HG02588 (cell line): ENCODE measurements at regions not wholly inside any gene's neighbourhood (a gene's known extent, or its start where the extent isn't known, plus 50 kb on each side); places are given as distances from the start of the nearest gene placed in this dataset.
A peak's percentile ranks its signal among the peaks of the same experiment; 100 is the strongest.
"Not testable (repeated sequence)": the region's sequence is repeated elsewhere in the genome, so short reads cannot be mapped to it uniquely, and the experiment has no call there.

Source experiments
- ATAC-seq: cut with Tn5 transposase; IDR thresholded peaks from one replicate; pipeline ENCODE4 v1.9.1; 2021; ENCODE audit warnings: mild to moderate bottlenecking, moderate library complexity; ENCODE audit not compliant: unreplicated experiment

GRCh38 chr2:104904889-104905288 is 51.0 kb downstream of the POU3F3 start:
- ATAC-seq, result no peak

DNA sequence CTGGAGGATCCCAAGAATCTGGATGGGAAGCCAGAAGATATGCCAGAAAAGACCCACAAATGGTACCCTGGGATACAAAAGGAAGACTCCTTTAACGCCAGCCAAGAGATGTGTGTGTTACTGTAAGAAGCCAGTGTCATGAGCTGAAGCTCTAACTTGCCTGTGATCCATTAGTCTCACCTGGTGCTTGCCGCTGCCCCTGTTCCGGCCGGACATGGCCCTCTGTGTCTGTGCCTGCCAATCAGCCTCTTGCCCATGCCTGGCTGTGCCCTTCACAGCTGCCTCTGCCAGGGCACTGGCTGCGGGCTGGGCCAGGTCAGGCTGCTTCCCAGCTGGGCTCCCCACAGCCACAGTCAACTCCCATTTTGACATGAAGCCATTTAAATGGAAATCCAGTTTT is 55.4 kb downstream of the POU3F3 start:
- ATAC-seq, result no peak

GRCh38 chr2:104914509-104914908 is 60.6 kb downstream of the POU3F3 start:
- peak; percentile 77 for ATAC-seq

GRCh38 chr2:104915107-104915793 is 61.3 kb downstream of the POU3F3 start:
- ATAC-seq, result no peak

DNA sequence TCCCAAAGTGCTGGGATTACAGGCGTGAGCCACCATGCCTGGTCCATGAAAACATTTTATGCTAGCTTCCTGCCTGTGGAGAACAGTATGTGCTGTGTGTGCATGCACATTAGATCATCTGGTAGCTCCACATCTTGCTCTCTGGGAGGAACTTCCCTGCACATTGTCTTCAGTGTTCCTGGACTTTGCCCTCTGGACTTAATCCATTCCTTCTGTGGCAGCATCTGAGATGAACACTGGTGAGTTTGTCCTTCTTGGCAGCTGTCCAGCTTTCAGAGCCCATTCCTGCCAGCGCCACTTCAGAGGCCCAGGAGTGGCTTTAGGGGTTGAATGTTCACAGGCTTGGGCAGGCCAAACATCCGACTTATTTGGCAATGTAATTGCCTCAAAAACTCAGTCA is 65.2 kb downstream of the POU3F3 start:
- no peak for ATAC-seq

GRCh38 chr2:104923665-104924064 is 69.8 kb downstream of the POU3F3 start:
- ATAC-seq, result no peak

- ATAC-seq, result no peak
These were observed 75.7 kb downstream of the POU3F3 start for GRCh38 chr2:104929663-104930062.

- ATAC-seq, result no peak
These were observed 76.8 kb downstream of the POU3F3 start for GRCh38 chr2:104930732-104931131.

DNA sequence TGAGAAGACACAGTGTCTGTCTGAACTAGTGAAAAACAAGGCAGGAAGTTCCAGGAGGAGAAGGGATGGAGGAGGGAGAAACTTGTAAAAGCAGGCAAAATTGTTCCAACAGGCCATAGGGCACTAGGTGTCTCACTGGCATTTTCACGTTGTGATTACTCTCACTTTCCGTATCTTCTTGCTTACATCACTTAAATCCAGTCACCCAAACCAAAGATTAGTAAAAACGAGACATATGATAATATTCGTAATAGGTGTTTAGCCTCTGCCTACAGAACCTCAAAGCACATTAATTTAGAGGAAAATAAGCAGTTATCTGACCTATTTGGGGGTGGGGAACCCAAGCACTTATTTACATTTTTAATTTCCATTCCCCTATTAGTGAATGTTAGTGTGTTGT is 78.3 kb downstream of the POU3F3 start:
- no peak for ATAC-seq

DNA sequence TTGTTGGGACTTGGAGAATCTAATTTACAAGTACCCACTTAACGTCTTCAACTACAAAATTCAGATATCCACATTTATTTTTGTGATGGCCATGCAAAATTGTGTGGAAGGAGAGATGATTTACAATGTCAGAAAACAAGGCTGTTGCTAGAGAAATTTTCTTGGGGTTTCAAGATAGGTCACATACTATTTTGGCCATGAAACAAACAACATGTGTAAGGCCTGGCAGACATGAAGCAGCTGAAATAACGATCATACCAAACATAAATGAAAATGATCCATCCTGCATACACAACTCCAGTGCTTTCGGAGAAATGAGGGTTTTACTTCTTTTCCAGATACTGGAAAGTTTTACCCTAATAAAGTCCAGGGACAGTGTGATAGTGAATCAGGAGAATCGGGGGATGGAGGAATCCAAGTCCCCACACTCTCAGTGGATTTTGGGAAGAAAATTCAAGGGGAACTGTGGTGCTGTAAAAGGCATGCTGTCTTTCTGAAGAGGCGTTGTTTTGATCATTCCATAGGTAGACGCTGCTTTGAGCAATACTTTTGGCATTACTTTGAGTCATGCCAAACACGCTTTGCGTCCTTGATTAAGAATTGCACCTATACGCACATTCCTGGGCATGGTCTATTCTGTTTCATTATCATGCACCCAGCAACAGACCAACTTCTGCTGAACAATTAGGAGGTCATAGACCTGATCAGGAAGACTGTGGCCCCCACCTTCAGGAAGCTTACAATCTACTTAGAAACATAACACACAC is 79.4 kb downstream of the POU3F3 start:
- no peak for ATAC-seq

- ATAC-seq, result no peak
These were observed 82.6 kb downstream of the POU3F3 start for GRCh38 chr2:104936527-104936926.

GRCh38 chr2:104938231-104938941 is 84.5 kb downstream of the POU3F3 start:
- peak; percentile 94 for ATAC-seq

GRCh38 chr2:104939570-104940217 is 85.8 kb downstream of the POU3F3 start:
- ATAC-seq, result no peak

- ATAC-seq, result no peak
These were observed 90.6 kb downstream of the POU3F3 start for GRCh38 chr2:104944495-104944894.

- ATAC-seq, result no peak
These were observed 91.2 kb downstream of the POU3F3 start for GRCh38 chr2:104945121-104945520.

DNA sequence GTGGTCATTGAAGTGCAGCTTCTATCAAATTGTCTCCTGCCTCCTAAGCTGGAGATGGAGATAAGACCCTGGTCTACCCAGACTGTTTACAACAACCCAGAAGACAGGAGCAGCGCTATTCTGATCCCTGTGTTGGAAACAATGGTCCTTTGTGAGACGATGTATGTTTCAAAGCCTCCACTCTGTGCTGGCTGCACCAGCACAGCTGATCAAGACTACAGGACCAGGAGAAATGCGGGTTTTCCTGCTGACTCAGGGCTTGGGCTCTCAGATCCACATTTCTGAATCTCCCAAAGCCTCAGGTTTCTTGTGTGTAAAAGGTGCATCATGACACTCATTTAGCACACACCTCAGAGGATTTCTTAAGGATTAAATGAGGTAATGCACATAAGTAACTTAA is 92.0 kb downstream of the POU3F3 start:
- no peak for ATAC-seq

DNA sequence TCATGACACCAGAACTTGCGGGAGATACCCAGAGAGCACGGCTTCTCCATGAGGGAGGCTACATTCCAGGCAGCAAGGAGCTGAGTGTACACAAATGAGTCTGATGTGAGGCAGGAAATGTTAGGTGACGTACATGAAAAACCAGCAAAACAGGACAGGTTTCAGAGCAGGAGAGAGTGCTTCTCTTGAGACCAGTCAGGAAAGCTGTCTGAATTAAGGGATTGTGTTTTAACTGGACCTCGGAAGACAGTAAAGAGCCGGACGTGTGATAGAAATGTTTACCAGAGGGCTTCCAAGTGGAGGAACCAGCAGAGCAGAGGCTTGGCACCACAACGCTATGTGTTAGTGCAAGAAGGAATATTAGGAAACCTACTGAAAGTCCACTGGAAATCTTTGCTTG is 90.4 kb upstream of the MRPS9 start:
- ATAC-seq, result not testable (repeated sequence)

GRCh38 chr2:104952976-104953375 is 84.9 kb upstream of the MRPS9 start:
- no peak for ATAC-seq

GRCh38 chr2:104965900-104966299 is 72.0 kb upstream of the MRPS9 start:
- ATAC-seq, result no peak

DNA sequence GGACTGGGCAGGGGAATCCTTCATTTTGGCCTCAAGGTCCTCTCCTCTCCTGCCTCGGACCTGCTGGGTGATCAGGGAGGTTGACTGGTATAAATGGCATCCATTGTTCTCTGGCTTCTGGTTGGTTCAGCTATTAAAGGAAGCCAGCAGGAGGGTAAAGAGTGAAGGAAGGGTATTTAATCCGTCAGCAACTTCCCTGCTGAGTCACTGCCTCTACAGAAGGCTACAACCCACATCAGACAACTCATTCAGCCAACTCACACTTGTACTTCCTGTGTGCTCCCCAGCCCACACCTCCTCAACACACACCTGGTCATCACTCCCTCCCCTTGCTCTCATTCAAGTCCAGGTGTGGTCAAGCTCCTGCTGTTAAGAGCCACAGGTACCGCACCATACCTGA is 68.3 kb upstream of the MRPS9 start:
- ATAC-seq, result no peak

- ATAC-seq, result no peak
These were observed 62.5 kb upstream of the MRPS9 start for GRCh38 chr2:104975371-104975770.
